ENCODE measurements at regions not wholly inside any gene's neighbourhood (a gene's known extent, or its start where the extent isn't known, plus 50 kb on each side); places are given as distances from the start of the nearest gene placed in this dataset.

GRCh38 chr10:93180482-93180931 lies 106.8 kb downstream of the CYP26A1 start:
- Histone ChIP-seq H3K27me3 (ENCODE audit: control insufficient read depth, insufficient read depth, low read length) (no peaks in the 10 kb centered on the region), H3K9ac (ENCODE audit: low read length) (no peak overlapping the region), H3K4me1 (ENCODE audit: control insufficient read depth, low read depth, low read length) (no peaks in the 10 kb centered on the region), H3K4me3 (ENCODE audit: low read length) (no peak overlapping the region), H3K36me3 (ENCODE audit: control insufficient read depth, low read depth, low read length) (no peaks in the 10 kb centered on the region), H3K27ac (ENCODE audit: low read length) (no peak overlapping the region), H3K9me3 (ENCODE audit: control insufficient read depth, low read depth, low read length) (no peaks in the 10 kb centered on the region)

- Histone ChIP-seq H3K36me3 (ENCODE audit: control insufficient read depth, low read depth, low read length) (no peaks in the 10 kb centered on the region), H3K4me1 (ENCODE audit: control insufficient read depth, low read depth, low read length) (no peaks in the 10 kb centered on the region), H3K27ac (ENCODE audit: low read length) (no peak overlapping the region), H3K9me3 (ENCODE audit: control insufficient read depth, low read depth, low read length) (no peaks in the 10 kb centered on the region), H3K27me3 (ENCODE audit: control insufficient read depth, insufficient read depth, low read length) (no peaks in the 10 kb centered on the region), H3K9ac (ENCODE audit: low read length) (no peak overlapping the region), H3K4me3 (ENCODE audit: low read length) (no peak overlapping the region)
Observed at GRCh38 chr10:93181271-93182048, 107.8 kb downstream of the CYP26A1 start.

- H3K4me1 ChIP-seq (ENCODE audit: control insufficient read depth, low read depth, low read length): no peaks in the 10 kb centered on the region
- H3K4me3 ChIP-seq (ENCODE audit: low read length): no peak overlapping the region
- H3K27me3 ChIP-seq (ENCODE audit: control insufficient read depth, insufficient read depth, low read length): no peaks in the 10 kb centered on the region
- H3K9ac ChIP-seq (ENCODE audit: low read length): no peak overlapping the region
- H3K36me3 ChIP-seq (ENCODE audit: control insufficient read depth, low read depth, low read length): no peaks in the 10 kb centered on the region
- H3K9me3 ChIP-seq (ENCODE audit: control insufficient read depth, low read depth, low read length): no peaks in the 10 kb centered on the region
- H3K27ac ChIP-seq (ENCODE audit: low read length): no peak overlapping the region
Observed at GRCh38 chr10:93182049-93182327, 108.3 kb downstream of the CYP26A1 start.

GRCh38 chr10:93182790-93183189 lies 109.1 kb downstream of the CYP26A1 start:
- Histone ChIP-seq H3K4me1 (ENCODE audit: control insufficient read depth, low read depth, low read length) (no peaks in the 10 kb centered on the region), H3K4me3 (ENCODE audit: low read length) (no peak overlapping the region), H3K9ac (ENCODE audit: low read length) (no peak overlapping the region), H3K27ac (ENCODE audit: low read length) (no peak overlapping the region), H3K9me3 (ENCODE audit: control insufficient read depth, low read depth, low read length) (no peaks in the 10 kb centered on the region), H3K36me3 (ENCODE audit: control insufficient read depth, low read depth, low read length) (no peaks in the 10 kb centered on the region), H3K27me3 (ENCODE audit: control insufficient read depth, insufficient read depth, low read length) (no peaks in the 10 kb centered on the region)

GRCh38 chr10:93186653-93187052 lies 113.0 kb downstream of the CYP26A1 start:
- H3K9ac ChIP-seq (ENCODE audit: low read length): no peak overlapping the region
- H3K4me3 ChIP-seq (ENCODE audit: low read length): no peak overlapping the region
- H3K27me3 ChIP-seq (ENCODE audit: control insufficient read depth, insufficient read depth, low read length): no peaks in the 10 kb centered on the region
- H3K4me1 ChIP-seq (ENCODE audit: control insufficient read depth, low read depth, low read length): peaks cover 3% of the 10 kb centered on the region
- no peak overlapping the region for H3K27ac ChIP-seq (ENCODE audit: low read length)
- H3K9me3 ChIP-seq (ENCODE audit: control insufficient read depth, low read depth, low read length): no peaks in the 10 kb centered on the region
- H3K36me3 ChIP-seq (ENCODE audit: control insufficient read depth, low read depth, low read length): no peaks in the 10 kb centered on the region

GRCh38 chr10:93189944-93190343 lies 116.3 kb downstream of the CYP26A1 start:
- Histone ChIP-seq H3K4me3 (ENCODE audit: low read length) (no peak overlapping the region), H3K9me3 (ENCODE audit: control insufficient read depth, low read depth, low read length) (no peaks in the 10 kb centered on the region), H3K27ac (ENCODE audit: low read length) (no peak overlapping the region), H3K27me3 (ENCODE audit: control insufficient read depth, insufficient read depth, low read length) (no peaks in the 10 kb centered on the region), H3K36me3 (ENCODE audit: control insufficient read depth, low read depth, low read length) (no peaks in the 10 kb centered on the region), H3K9ac (ENCODE audit: low read length) (no peak overlapping the region), H3K4me1 (ENCODE audit: control insufficient read depth, low read depth, low read length) (peaks cover 3% of the 10 kb centered on the region)

GRCh38 chr10:93190372-93190771 lies 116.7 kb downstream of the CYP26A1 start:
- Histone ChIP-seq H3K36me3 (ENCODE audit: control insufficient read depth, low read depth, low read length) (no peaks in the 10 kb centered on the region), H3K9me3 (ENCODE audit: control insufficient read depth, low read depth, low read length) (no peaks in the 10 kb centered on the region), H3K4me1 (ENCODE audit: control insufficient read depth, low read depth, low read length) (peaks cover 3% of the 10 kb centered on the region), H3K4me3 (ENCODE audit: low read length) (no peak overlapping the region), H3K27me3 (ENCODE audit: control insufficient read depth, insufficient read depth, low read length) (no peaks in the 10 kb centered on the region), H3K27ac (ENCODE audit: low read length) (no peak overlapping the region), H3K9ac (ENCODE audit: low read length) (no peak overlapping the region)

GRCh38 chr10:93193906-93194305 lies 120.2 kb downstream of the CYP26A1 start:
- no peaks in the 10 kb centered on the region for H3K36me3 ChIP-seq (ENCODE audit: control insufficient read depth, low read depth, low read length)
- no peaks in the 10 kb centered on the region for H3K9me3 ChIP-seq (ENCODE audit: control insufficient read depth, low read depth, low read length)
- H3K9ac ChIP-seq (ENCODE audit: low read length): no peak overlapping the region
- no peaks in the 10 kb centered on the region for H3K27me3 ChIP-seq (ENCODE audit: control insufficient read depth, insufficient read depth, low read length)
- peaks cover 13% of the 10 kb centered on the region for H3K4me1 ChIP-seq (ENCODE audit: control insufficient read depth, low read depth, low read length)
- H3K27ac ChIP-seq (ENCODE audit: low read length): no peak overlapping the region
- no peak overlapping the region for H3K4me3 ChIP-seq (ENCODE audit: low read length)

- Histone ChIP-seq H3K4me1 (ENCODE audit: control insufficient read depth, low read depth, low read length) (peaks cover 16% of the 10 kb centered on the region), H3K36me3 (ENCODE audit: control insufficient read depth, low read depth, low read length) (no peaks in the 10 kb centered on the region), H3K9ac (ENCODE audit: low read length) (no peak overlapping the region), H3K9me3 (ENCODE audit: control insufficient read depth, low read depth, low read length) (no peaks in the 10 kb centered on the region), H3K4me3 (ENCODE audit: low read length) (peak overlapping the region; percentile 4), H3K27me3 (ENCODE audit: control insufficient read depth, insufficient read depth, low read length) (no peaks in the 10 kb centered on the region), H3K27ac (ENCODE audit: low read length) (no peak overlapping the region)
Observed at GRCh38 chr10:93198401-93199131, 124.9 kb downstream of the CYP26A1 start.

GRCh38 chr10:93199191-93199751 lies 125.6 kb downstream of the CYP26A1 start:
- peaks cover 16% of the 10 kb centered on the region for H3K4me1 ChIP-seq (ENCODE audit: control insufficient read depth, low read depth, low read length)
- no peak overlapping the region for H3K4me3 ChIP-seq (ENCODE audit: low read length)
- no peak overlapping the region for H3K9ac ChIP-seq (ENCODE audit: low read length)
- H3K27me3 ChIP-seq (ENCODE audit: control insufficient read depth, insufficient read depth, low read length): no peaks in the 10 kb centered on the region
- no peak overlapping the region for H3K27ac ChIP-seq (ENCODE audit: low read length)
- H3K9me3 ChIP-seq (ENCODE audit: control insufficient read depth, low read depth, low read length): no peaks in the 10 kb centered on the region
- no peaks in the 10 kb centered on the region for H3K36me3 ChIP-seq (ENCODE audit: control insufficient read depth, low read depth, low read length)

- H3K4me3 ChIP-seq (ENCODE audit: low read length): no peak overlapping the region
- no peak overlapping the region for H3K9ac ChIP-seq (ENCODE audit: low read length)
- no peaks in the 10 kb centered on the region for H3K36me3 ChIP-seq (ENCODE audit: control insufficient read depth, low read depth, low read length)
- H3K4me1 ChIP-seq (ENCODE audit: control insufficient read depth, low read depth, low read length): no peaks in the 10 kb centered on the region
- no peaks in the 10 kb centered on the region for H3K9me3 ChIP-seq (ENCODE audit: control insufficient read depth, low read depth, low read length)
- no peak overlapping the region for H3K27ac ChIP-seq (ENCODE audit: low read length)
- no peaks in the 10 kb centered on the region for H3K27me3 ChIP-seq (ENCODE audit: control insufficient read depth, insufficient read depth, low read length)
Observed at GRCh38 chr10:93204494-93205485, 131.1 kb downstream of the CYP26A1 start.
